H1 (cell line): ENCODE measurements at regions not wholly inside any gene's neighbourhood (a gene's known extent, or its start where the extent isn't known, plus 50 kb on each side); places are given as distances from the start of the nearest gene placed in this dataset.

Experiments
- CHD2 ChIP-seq: IDR thresholded peaks from 2 replicates; pipeline ENCODE4 v1.6.1; 2012; ENCODE audit warnings: low read length, improper control_type of control experiment
- GTF2F1 ChIP-seq: IDR thresholded peaks from 2 replicates; pipeline ENCODE4 v1.6.1; 2012; ENCODE audit warnings: low read depth, low read length, improper control_type of control experiment, borderline replicate concordance
- POLR2AphosphoS5 ChIP-seq: IDR thresholded peaks from 2 replicates; pipeline ENCODE4 v1.6.1; 2011; ENCODE audit warnings: low read depth, low read length
- RBBP5 ChIP-seq: IDR thresholded peaks from 2 replicates; pipeline ENCODE4 v1.7.1; 2012; ENCODE audit warnings: low read depth, mild to moderate bottlenecking, inconsistent platforms, low read length, moderate library complexity, borderline replicate concordance
- SP1 ChIP-seq: IDR thresholded peaks from 2 replicates; pipeline ENCODE4 v1.6.1; 2011; ENCODE audit warnings: low read depth, low read length

- no peak for TF ChIP-seq CHD2
- TF ChIP-seq POLR2AphosphoS5 = no peak
- no peak for TF ChIP-seq GTF2F1
- no peak for TF ChIP-seq RBBP5
- TF ChIP-seq SP1 = no peak
These were observed 355.0 kb downstream of the CDH10 start (continued) for GRCh38 chr5:24289582-24290335.
